NCI-H524 (cell line): ENCODE measurements at regions not wholly inside any gene's neighbourhood (a gene's known extent, or its start where the extent isn't known, plus 50 kb on each side); places are given as distances from the start of the nearest gene placed in this dataset.

Experiments used
- DNase-seq, 2 experiments: peaks; one replicate each; lab custom pipeline; 2025; lab: John Stamatoyannopoulos, UW

DNA sequence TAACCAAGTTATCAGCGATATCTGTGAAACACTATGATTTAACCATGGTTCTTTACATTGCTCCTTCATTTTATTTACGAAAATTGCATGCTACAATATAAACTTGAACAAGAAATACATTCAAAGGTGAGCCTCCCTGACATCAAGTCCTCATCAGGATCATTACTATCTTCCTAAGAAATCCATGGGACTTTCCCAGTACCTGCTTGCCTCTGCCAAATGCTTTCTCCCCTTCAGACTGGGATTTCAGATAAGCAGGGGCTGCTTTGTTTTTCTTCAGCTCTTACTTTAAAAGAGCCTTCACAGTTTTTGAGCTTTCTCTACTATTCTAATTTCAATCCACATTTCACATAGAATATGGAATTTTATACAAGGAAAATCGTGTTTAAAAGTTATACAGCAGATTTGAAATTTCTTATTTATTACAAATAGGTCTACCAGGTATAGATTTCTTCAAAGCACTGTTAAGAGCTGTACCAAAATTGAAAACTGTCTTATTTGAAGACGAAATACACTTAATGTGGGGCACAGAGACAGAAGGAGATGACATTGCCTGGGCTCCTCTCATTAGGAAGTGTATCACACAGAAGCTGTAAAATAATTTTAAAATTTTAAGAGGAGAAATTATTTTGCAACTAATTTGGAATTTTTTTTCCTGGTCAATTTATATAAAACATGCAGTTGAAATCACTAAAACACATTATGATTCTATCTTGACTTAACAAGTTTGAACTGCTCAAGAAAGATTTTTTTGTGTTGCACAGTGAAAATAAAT lies 615.0 kb upstream of the AGTR1 start:
- DNase-seq = no peak

DNA sequence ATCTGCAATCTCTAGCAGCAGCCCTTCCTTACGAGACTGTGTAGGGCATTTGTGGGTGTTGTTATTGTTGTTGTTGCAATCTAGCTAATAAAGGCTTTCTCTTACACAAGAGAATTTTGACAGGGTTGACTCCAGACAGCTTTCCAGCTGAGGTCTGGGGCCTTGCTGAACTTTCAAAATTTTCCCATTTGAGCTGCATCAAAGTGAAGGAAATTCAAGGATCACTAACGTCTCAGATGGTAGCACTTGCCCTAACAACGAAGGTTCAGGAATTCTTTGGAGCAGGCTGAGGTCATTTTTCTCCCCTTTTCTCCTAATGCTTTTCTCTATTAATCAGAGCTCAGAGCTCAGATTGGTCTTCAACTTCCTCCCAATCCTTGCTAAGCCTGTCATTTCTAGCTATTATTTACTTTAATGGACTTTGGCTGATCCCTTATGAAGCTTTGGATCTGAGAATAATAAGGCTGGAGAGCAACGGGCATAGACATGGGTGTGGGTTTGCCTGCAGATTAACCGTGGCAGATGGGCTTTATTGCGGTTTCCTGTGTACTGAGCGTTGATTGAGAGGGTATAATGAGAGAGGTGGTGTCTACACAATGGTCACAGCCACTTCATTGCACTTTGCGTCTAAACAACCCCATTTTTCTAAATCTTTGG lies 614.0 kb upstream of the AGTR1 start:
- peak; percentile 61 to 64 for DNase-seq

DNA sequence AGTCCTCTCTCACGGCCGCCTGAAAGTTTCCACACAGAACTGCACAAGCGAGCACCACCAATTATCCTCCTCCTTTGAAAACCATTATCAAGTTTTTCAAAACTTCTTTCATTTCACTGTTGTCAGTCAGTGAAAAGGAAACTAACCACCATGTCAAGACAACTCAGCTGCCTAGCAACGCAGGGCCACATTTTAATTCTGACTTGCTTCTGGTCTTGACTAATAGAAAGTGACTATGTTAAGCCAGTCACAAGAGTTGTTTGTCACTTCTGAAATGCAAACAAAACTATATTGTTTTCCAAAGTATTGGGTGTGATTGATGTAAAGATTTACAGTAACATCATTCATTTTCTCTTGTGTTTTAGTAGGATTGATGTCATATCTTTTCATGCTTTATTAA lies 612.8 kb upstream of the AGTR1 start:
- no peak for DNase-seq

DNA sequence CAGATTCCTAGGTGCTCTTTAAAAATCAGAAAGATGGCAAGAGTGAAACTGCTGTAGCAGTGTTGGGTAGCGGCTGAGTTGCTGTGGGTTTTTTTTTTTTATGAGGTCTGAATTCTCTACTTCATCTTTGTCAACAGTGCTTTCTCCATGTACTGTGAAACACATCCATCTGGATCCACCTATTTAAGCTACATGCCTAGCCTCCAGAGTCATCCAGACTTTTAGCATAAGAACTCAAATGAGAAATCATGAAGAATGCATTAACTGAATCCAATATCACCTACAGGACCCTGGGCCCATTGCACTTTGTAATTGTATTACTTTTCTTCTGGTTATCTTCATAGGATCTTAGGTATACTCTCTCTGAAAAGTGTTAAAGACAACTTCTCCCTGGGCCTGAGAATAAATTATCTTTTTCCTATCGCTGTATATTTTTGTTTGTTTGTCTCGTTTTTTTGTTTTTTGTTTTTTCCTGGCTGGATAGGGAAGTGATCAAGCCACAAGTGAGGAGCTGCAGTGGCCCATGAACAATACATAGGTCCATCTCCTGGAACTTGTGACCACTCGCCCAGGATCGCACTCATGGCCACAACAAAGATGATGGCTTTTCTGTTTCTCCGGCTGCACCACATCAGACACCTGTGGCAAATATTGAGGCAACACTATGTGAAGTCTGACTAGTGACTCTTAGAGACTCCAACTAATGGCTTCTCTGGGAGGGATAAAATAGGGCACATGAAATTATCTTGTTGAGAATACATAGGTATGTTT lies 609.9 kb upstream of the AGTR1 start:
- no peak for DNase-seq

DNA sequence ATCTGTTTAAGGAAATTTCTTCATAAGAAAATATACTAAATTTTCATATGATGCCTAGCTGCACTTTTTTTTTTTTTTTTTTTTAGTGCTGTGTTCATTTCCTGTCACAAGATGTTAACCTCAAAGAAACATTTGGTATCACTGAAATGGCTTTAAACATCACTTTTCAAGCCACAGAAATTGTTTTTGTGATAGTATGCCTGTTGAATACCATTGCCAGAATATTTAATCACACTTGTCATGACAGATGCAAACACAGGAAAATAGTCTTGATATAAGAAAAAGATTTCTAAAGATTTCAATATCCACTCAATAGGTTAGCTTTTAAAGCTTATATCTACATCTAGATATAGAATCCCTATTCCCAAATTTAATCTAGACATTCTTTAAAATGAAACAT lies 608.5 kb upstream of the AGTR1 start:
- DNase-seq = no peak

DNA sequence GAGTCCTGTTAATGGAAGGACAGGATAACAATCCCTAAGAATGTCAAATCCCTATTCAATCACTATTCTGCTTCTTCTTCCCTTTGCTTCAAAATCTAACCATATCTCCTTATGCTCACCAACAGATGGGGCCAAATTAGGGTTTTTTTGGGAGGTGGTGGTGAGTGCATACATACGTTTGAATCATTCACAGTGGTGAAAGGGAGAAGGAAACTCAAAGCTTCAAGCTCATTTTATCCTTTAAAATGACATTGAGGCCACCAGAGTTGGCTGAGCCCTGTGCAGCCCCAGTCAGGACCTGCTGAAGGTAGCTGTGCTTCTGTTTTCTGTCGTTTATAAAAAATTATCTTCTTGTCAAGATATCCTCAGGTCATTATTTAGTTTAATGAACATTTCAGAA lies 607.5 kb upstream of the AGTR1 start:
- peak; percentile 66 to 81 for DNase-seq

DNA sequence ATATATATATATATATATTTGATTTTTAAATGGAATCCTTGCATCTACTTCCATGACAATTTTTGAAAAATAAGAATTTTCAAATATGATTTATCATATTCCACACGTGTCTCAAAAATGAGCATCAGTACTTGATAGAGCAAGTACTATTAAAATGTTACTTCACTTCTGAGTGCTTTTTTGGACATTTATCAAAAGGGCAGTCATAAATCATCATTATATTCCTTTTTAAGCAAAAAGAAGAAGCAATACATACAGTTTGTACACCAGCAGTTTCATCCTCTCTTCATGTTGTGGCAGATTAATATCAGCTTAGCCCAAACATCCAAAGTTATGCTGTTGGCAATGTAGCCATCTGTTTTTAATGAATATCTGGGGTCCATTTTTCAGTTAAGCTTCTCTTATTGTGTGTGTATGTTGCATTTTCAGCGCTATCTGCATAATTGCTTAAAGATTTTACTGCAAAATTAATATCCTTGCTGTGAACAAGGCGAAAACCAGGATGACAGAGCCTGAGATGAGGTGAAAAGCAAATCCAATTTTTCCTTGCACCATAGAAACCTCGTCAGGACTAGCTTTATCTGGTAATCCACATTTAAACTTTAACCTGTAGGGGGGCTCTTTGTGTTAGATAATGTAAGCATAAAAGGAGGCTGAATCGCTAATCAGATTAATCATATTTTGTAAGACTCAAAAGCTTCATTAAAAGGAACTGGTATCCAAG lies 604.9 kb upstream of the AGTR1 start:
- peak; percentile 18 to 71 for DNase-seq

DNA sequence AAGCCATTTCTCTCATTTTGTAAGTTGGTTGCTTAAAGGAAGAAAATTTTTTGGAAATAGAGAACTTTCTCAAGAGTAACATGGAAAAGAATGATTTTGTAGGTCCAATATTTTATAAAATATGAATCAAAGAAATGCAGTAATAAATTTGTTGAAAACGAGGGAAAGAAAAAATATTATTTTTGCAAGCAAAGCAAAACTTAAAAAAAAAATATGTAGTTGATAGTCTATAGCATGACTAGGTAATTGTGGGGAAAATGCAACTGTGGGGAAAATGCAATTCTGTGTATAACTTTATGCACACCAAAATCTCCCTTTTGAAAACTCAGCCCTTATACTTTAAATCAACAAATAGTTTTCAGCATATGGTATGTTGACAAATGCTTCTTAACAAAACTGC lies 604.0 kb upstream of the AGTR1 start:
- no peak for DNase-seq

DNA sequence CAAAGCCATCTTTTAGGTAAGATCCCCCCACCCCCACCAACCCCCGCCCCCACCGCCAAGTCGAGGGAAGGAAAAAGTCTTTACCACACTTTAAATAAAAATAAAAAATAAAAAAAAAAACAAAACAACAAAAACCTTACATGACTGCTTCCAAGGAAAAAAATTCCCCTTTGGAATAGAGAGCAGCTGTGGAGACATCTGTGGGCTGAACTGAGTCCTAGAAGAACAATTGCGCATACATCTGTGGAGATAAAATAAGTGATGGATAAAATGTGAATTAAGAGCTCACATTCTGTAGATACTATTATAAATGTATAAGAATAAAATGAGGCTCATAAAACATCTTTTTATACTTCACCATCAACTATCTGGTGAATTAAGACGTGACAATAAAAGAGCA lies 601.7 kb upstream of the AGTR1 start:
- no peak for DNase-seq

DNA sequence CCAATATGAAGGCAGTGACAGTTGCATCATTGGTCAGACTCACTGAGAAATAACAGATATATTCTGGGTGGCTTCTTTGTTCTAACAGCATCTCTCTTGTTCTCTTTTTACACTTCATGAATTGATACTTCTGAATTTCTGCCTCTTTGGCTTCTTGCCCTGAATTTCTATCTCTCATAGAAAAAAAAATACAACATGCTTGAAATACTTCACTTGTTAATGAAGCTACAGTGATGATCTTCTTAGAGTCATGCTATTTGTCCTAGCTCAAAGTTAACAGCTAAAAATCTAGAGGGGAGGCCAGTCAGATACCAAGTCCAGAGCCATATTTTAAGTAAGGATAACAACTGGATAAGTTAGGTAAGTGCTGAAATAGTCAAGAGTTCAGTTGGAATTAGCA lies 597.2 kb upstream of the AGTR1 start:
- DNase-seq = no peak

DNA sequence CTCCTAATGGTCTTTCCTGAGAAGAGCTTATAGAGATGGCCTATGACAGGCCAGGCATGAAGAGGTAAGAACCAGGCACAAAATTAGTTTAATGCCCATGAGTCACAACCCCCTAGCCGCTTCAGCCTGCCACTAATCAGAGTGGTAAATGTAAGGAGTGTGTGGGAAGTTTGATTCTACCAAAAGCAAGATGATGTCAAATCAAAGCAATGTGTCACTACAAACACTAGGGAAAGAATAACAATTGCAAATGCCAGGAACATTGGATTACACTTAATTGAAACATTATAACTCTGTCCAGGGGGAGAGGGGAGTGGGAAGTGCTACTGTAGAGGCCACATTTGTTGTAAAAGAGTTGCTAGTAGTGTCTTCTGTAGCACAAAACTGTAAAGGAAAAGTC lies 596.6 kb upstream of the AGTR1 start:
- DNase-seq = no peak

DNA sequence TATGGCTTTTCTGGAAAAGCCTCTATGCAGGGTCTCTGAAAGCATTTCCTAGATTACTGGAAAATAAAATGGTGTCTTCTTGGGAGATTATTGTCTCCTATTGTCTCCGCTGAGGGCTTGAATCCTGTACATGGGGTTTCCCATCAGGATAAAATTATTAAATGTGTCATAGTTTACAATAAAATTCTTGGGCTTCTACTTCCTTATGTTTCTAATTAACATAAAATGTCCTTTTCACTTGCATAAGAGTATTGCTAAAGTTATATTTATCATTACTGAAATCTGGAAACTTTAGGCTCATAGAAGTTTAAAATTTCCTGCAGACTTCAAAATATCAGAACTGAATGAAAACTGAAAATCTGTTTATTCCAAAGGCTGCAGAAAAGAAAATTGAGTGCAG lies 595.5 kb upstream of the AGTR1 start:
- no peak for DNase-seq

DNA sequence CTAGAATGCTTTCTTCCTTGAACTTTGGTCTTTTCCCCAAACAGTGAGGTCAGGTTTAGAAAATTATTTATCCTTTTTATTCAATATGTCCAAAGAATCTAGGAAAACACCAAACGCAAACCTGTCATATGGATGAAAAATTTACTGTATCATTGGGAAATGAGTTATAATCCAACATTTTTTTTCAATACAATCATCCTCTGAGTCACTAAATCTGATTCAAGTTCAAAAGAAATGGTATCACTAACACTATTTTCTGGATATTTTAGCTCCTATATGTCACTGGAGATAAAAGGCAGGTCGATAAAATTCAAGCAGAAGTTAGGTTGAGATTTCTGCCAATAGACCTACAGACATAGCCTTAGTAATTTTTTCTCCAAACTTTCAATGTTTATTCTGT lies 591.6 kb upstream of the AGTR1 start:
- no peak for DNase-seq

DNA sequence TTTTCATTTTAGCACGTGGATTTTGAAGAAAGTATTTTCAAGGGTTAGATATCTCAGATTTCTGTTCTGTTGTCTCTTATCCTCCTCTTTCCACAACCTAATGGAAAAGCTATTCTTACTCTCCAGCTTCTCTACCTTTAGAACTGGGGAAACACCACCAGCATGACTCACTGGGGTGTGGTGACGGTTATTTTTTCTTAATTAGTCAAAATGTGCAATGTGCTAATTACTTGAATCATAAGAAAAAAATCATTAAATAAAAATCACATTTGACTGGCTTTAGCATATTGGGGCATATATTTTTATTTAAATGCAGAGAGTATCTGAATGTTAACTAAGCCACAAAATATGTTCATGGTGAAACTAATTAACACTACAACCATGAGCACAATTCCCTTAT lies 570.7 kb upstream of the AGTR1 start:
- DNase-seq = no peak

DNA sequence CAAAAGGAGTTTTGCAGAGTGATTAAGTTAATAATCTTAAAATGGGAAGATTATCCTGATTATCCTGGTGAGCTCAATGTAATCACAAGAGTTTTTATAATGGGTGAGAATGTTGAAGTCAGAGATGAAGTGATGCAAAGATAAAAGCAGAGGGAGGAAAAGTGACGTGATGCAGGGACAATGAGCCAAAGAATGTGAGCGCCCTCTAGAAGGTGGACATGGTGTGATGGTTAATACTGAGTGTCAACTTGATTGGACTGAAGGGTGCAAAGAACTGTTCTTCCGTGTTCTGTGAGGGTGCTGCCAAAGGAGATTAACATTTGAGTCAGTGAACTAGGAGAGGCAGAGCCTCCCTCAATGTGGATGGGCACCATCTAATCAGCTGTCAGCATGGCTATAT lies 569.6 kb upstream of the AGTR1 start:
- peak in 1 of 2 experiments; percentile 13 for DNase-seq

DNA sequence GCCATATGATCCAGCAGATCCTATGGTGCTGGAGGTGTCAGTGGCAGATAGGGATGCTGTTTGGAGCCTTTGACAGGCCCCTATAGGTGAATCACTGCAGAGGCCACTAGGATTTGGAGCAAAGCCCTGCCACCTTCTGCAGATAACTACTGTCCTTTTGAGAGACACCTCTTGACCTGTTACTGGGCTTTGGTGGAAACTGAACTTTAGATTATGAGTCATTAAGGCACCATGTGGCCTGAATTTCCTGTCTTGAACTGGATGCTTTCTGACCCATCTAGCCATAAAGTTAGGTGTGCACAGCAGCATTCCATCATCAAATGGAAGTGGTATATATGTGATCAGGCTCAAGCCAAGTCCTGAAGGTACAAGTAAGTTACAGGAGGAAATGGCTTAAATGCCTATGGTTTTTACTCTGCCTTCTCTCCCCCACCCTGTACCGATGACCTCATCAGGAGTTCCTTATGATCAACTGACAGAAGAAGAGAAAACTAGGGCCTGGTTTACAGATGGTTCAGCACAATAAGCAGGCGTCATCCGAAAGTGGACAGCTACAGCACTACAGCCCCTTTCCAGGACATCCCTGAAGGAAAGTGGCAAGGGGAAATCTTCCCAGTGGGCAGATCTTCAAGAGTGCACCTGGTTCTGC lies 565.6 kb upstream of the AGTR1 start:
- DNase-seq = no peak

DNA sequence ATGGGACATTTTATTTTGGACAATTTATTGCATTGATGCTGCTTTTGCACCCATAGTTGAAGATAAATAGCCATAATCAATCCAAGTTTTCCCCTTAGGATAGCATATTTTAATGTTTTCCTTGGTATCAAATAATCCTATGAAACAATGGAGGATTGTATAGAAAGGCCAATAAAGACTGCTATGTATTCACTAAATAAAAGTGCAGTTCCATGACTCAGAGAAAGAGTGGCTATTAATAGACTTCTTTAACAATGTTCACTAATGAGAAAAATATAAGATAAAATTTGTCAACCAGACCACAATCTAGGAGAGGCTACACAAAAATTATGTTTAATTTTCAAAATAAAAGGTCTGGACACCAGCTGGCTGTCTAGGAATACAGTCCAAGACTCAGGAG lies 560.9 kb upstream of the AGTR1 start:
- no peak for DNase-seq

DNA sequence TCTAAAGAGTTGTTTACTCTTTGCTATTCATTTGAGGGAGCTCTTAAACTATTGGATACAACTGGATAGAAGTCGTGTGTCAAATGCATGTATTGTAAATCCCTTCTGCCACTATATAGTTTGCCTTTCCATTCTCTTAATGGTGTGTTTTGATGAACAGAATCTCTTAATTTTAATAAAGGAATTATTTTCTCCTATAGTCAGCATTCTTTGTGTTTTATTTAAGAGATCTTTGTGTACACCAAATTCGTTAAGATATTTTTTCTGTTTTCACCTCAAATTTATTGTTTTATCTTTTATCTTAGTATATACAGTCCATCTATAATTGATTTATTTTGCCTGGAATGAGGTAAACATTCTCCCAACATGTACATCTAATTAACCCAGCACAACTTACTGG lies 551.5 kb upstream of the AGTR1 start:
- DNase-seq = no peak

DNA sequence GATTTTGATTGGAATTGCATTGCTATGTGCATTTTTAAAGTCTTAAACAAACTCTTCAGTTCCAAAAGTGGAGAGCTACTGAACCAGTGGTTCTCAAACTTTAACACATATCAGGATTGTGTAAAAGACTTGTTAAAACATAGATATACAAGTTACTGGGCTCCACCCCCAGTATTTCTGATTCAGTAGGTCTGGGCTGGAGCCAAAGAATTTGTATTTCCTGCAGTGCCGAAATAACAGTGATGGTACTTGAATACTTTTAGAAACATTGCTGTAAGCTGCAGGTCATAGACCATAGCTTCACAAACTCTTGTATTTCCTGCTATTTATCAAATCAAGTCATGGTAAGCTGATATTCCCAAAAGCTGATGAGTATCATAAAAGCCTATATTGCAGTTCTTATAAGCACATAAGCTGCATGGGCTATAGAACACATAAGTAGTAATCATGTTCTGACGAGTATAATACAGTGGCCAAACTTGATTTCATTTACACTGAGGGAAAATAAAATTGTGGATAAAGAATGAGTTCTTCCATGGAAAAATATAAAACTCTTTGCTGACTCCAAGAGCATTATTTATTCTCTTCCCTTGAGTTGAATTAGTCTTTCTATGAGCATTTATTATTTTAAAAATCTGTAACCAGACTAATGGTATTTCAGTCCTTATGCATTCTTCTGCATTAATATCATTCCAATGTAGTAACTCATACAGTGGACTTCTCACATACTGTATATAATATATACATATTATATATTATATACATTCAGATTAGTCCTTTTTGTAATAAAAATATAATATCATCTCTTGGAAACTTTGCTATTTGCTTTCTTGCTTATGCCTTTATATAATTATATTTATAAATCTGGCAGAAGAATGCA lies 550.5 kb upstream of the AGTR1 start:
- no peak for DNase-seq

DNA sequence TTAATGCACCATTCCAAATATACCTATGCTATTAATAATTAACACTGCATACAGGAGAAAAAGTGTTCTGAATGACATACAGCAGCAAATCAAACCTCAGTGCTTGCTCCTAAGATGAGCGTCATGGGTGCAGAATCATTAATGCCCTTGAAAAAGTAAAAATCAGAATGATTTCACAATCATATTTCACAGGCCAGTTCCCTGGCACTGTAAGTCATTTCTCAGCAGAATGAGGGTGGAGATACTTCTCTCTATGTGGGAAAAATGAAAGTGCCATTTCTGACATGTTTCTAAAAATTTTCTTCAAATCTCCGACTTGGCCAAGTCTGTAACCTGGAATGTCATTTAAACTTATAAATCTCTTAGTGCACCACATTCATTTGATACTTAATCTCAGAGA lies 549.8 kb upstream of the AGTR1 start:
- no peak for DNase-seq

DNA sequence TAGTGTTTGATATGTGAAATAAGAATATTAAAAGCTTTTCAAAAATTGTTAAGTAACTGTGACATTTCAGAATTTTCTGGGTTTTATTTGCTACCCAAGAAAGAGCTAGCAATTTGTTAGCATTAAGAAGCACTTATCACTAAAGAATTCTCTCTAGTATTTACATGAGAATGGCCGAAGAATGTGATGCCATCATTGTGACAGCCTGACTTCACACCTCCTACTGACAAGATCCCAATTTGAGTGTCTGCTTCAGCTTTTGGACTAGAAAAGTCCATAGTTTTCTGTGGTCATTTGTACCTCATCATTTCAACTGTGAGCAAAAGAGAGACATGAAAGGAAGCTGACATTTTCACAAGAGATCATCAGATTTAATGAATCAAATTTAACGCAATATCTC lies 548.1 kb upstream of the AGTR1 start:
- DNase-seq = no peak
